ENCODE measurements at regions not wholly inside any gene's neighbourhood (a gene's known extent, or its start where the extent isn't known, plus 50 kb on each side); places are given as distances from the start of the nearest gene placed in this dataset.

DNA sequence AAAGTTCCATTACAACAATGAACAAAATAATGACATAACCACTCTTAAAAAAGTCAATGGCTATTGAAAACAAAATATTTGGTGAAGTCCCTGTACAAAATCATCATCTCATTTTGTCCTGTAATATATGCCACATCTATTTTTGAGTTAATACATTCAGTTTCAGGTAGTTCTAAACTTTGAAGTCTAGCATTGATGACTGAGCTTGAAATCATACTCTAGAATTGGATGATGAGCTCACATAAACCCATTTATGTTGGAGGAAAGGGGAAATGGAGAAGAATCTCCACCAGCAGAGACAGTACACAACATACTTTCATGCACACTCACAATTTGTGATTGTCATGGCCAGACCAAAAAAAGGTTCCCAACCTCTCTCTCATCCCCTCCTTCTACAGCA lies 371.1 kb upstream of the NR3C2 start:
- no peak for DNase-seq (ENCODE audit: low spot score)

DNA sequence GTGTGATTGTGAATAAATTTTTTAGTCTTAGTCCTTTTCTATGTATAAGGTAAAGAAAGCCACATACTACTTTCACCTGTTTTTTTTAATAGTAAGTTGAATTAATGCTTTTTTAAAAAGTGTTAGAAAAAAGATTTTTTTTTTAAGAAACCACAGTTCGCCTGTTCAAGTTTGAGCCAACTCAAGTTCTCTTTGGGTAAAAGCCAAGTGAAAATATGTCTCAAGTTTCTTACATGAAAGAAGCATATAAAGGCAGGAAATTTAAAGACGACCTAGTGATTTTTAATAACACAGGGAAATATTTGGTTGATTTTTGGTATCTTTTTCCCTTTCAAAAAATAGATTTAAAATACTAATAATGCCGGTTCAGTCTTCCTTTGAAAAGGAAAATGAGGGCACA lies 369.9 kb upstream of the NR3C2 start:
- no peak for DNase-seq (ENCODE audit: low spot score)

DNA sequence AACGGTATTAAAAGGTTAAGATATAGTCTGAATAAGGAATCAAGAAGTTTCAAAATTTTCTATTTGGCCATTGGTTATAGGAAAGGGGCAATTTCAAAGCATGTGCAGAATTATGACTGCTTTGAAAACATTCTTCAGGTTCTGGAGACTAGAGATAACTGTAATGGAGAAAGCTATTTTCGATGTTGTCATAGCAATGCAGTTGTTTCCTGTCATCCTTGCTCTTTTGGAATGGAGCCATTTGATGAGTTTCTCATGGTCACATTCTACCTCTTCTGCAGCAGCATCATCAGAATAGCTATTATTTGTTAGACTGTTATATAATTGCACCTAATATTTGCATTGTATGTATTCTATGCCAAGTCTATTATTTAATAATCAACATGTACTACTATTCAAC lies 368.2 kb upstream of the NR3C2 start:
- DNase-seq (ENCODE audit: low spot score), result no peak

DNA sequence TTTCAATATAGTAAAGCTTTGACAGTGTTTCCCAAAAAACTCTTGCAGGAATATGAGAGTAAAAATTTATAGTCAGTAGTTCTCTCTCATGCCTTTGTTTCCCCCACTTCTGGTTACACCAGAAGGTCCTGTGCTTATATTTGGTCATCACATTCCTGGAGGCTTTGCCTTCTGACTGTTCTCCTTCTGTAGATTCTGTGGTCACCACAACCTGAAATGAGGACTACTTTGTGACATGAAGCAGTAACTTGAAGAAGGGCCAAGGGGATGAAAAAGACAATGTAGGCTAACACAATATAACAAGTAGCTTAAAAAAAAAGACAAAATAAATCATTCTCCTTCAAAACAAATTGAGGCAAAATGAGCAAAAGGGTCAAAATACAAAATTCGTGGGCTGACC lies 366.2 kb upstream of the NR3C2 start:
- no peak for DNase-seq (ENCODE audit: low spot score)

DNA sequence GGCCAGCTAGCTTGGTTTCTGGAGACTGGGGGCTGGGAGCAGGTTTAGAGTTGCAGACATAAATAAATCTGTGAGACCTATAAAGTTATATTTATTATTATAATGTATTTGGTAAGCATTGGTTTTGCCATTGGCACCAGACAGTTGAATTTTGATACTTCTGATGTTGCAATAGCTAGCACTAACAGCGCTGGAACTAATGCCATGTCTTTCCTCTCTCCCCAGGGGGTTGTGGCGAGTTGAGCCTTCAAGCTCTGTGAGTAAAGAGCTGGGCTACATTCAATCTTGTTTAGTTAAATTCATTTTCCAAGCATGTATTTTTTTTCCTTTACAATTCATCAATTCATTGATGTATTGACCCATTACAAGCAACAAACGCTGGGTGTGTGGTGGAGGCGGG lies 358.7 kb upstream of the NR3C2 start:
- no peak for DNase-seq (ENCODE audit: low spot score)

DNA sequence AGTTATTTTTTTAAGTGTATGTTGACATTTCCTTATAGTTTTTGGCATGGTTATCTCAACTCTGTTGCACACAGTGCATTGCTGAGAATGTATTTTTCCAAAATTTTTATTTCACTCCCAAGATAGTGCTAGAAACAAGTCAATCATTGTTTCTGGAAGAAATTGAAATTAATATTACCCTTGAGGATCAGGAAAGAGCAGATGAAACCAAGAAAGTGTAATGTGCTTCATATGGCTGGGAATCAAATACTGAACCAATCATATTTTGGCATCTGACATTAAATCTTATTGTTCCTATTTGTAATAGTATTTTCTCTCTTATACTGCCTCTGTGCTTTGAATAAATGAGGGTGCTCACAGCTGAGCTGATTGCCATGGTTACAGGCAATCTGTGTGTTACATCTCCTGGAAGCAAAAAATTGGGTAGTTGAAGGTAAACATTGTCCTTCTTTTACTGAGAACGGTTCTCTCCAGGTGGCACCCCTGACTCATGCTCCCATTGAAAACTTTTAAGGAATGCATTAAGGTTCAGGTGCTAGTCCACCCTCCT lies 358.2 kb upstream of the NR3C2 start:
- no peak for DNase-seq (ENCODE audit: low spot score)

DNA sequence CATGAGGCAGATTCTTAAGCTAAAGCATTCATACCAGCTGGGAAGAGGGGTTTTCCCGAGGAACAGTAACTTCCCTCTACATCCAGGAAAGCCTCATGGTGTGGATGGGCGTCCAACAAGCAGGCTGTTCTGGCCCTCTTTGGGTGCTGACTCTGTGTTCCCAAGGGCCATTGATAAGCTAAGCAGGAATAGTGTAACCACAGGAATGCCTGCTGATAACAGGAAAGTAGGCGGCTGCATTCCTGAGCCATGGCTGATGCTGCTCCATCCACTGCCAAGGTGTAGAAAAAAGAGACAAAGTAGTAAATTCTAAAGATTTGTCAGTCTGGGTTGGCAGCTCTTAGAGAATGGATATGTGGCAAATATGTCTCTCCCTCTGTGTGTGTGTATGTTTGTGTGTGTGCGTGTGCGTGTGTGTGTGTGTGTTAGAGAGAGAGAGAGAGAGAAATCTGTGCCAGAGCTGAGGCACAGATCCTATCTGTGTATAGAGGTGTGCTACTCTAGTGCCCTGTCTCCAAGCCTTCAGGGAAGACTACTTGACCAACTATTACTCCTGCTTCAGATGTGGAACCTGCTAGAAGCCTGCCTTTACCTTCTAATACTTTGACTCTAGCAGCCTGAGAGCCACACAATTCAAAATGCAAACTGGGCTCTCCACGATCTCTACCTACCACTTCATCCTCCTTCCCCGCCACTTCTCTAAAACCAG lies 353.1 kb upstream of the NR3C2 start:
- no peak for DNase-seq (ENCODE audit: low spot score)

DNA sequence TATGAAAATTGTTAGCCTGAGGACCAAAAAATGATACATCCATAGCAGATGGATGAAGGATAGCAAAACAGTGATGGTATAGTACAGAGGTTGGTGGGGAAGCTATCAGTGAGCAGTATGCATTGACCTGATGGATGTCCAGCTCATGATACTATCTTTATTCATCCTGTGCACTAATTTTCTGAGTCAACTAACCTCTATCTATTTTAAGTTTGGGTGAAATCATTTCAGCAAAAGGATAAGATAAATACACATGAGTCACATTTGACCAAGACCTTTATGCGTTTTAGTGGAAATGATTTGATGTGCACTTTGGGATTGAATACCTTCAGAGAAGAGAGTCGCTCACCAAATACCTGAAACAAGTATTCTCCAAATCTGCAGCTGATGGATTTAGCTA lies 351.0 kb upstream of the NR3C2 start:
- no peak for DNase-seq (ENCODE audit: low spot score)

DNA sequence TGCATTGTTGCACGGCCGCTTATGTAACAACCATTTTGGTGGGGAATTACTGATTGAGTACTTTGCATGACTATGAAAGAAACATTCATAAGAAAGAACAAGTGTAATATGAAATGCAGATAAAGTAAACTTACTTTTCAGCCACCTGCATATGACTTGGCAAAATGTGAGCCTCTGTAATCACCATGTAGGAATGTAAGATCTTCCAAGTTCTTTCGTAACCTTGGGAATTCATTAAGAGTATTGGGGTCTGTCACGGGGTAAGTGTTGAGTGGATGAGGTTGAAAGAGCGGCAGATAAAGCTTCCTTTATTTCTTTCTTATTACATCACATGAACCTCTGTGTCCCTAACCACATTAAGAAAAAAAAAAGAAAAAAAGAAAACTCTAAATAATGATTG lies 348.5 kb upstream of the NR3C2 start:
- DNase-seq (ENCODE audit: low spot score), result no peak

DNA sequence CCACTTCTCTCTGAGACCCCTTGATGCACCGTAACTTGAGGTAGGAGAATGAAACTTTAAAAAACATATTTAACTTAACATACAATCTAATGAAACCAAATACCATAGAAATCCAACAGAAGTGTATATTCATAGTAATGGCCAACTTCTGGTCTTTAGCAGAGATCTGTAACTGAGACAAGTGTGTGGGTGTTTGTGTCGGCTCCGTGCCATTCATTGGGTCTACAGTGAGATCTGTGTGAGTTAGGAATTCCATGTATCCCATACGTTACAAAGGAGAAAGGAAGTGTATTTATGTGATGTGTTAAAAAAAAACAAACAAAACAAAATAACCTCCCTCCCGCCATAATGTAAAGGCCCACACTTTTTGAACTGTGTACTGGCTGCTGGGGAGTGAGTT lies 348.0 kb upstream of the NR3C2 start:
- no peak for DNase-seq (ENCODE audit: low spot score)

DNA sequence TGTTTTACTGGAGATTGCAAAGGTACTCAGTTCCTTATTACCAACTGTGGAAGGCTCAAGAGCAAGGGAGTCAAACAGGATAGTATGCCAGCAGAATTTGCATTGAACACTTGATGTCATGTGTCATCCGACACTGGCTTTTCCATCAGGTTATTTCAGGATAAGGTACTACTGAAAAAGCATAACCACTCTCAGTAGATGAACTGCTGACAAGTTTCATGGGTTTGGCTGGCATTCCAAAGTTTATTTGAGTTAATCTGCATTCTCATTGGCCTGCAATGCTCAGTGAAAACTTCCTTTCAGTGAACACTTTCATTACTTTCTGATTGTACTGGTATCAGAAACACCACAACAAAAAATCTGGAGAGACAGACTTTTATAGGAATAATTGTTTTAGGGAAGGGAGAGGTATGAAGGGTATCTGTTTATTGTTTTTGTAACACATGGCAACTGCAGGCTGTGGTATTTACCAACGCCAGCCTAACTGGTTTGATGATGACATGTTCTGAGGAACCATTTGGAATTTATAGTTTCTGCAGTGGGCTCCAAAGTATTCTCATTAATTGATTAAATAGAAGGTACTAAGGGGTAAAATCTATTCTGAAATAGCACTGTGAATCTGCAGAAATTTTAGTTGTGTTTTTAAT lies 345.7 kb upstream of the NR3C2 start:
- no peak for DNase-seq (ENCODE audit: low spot score)

DNA sequence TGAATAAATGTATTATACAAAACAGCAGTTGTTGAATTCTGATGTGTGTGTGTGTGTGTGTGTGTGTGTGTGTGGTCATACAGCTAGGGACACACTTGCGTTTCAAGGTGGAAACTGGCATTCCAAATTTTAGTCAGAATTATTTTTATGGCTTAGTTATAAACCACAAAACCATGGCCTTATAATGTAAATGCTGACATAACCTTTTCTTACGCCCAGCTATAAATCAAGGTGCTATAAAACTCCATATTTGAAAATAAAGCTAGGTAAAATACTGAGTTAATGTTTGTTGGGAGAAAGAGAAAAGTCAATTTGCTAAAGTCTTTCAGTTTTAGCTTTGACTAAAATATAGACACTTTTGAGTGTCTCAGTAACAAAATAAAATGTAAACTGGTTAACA lies 345.1 kb upstream of the NR3C2 start:
- no peak for DNase-seq (ENCODE audit: low spot score)

DNA sequence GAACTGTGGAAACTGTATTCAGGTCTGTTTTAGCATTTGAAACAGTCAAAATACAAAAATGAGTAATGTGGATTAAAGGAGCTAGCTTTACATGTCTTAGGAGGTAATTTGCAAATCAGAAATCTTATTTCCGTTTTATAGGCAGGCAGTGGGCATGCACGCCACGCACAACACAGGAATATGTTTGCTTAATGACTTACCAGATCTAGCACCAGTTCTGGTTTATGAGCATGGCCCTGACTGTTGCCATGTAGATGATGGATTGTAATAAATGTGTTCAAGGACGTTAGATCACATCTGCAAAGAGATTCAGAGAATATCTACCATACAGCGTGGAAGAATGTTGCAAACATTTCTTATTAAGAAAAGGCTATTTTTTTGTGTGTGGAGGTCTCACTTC lies 344.5 kb upstream of the NR3C2 start:
- DNase-seq (ENCODE audit: low spot score), result no peak

DNA sequence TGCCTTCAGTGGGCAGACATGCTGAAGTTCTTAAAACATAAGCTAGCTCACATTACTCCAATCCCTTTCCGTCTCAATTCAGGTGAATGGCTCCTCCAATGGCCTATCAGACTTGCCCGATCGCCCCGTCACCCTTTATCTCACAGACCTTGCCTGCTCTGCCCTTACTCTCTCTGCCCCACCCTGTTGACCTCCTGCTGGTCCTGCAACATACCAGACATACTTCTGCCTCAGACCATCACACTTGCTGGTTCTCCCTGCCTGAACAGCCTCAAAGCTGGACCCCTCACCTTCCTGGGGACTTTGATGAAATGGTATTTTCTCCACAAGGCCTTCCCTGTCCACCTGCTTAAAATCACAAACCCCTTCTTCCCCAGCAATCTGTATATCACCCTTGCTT lies 340.1 kb upstream of the NR3C2 start:
- no peak for DNase-seq (ENCODE audit: low spot score)

DNA sequence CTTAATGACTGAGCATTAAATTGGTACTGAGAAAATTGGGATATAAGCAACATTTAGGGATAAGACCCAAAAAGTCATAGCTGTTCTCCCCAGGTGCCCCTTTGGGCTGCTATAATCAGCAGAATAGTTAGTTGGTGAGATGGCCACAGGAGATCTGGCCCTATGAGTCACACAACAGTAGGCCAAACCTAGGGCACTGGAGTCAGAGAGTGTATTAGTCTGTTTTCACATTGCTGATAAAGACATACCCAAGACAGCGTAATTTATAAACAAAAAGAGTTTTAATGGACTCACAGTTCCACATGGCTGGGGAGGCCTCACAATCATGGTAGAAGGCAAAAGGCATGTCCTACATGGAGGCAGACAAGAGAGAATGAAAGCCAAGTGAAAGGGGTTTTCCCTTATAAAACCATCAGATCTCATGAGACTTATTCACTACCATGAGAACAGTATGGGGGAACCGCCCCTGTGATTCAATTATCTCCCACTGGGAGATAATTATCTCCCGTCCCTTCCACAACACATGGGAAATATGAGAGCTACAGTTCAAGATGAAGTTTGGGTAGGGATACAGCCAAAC lies 338.3 kb upstream of the NR3C2 start:
- no peak for DNase-seq (ENCODE audit: low spot score)

DNA sequence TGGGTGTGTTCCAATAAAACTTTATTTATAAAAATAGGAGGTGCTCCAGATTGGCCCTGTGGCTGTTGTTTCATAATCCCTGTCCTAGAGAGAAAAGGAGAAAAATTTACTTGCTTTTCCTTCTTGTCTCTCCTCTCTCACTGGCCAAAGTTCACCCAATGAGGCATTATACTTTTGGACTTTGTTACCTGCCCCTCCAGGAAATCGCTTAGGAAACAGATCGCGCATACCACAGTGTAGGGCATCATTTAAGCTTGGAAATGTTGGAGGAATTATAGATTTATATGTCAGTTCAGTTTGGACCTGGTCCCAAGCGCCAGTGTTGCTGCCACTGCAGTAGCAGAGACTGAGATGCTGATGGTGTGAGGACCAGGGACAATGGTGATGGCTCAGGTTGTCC lies 337.6 kb upstream of the NR3C2 start:
- DNase-seq (ENCODE audit: low spot score), result no peak

DNA sequence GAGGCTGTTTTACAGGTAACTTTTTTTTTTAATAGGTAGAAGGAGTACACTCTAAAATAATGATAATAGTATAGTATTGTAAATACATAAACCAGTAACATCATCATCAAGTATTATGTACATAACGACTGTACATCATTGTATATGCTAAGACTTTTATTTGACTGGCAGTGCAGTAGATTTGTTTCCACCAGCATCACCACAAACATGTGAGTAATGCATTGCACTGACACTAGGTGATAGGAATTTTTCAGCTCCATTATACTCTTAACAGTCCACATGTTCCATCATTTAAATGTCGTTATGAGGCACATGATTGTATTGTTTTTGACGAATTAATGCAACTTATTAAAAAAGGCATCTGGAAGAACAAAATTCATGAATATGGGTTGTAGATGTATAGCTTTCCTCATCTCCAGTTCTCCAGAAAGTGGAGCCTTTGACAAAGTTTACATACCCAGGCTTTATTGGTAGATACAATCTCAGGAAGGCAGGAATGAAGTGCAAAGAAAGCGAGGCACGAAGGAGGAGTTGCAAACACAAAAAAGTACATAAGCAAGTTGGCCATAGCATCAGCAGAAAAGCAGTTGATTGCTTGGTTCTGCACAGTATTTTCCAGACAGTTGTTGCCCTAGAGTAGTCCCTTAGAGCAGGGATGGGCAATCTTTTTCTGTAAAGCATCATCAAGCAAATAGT lies 336.9 kb upstream of the NR3C2 start:
- no peak for DNase-seq (ENCODE audit: low spot score)

DNA sequence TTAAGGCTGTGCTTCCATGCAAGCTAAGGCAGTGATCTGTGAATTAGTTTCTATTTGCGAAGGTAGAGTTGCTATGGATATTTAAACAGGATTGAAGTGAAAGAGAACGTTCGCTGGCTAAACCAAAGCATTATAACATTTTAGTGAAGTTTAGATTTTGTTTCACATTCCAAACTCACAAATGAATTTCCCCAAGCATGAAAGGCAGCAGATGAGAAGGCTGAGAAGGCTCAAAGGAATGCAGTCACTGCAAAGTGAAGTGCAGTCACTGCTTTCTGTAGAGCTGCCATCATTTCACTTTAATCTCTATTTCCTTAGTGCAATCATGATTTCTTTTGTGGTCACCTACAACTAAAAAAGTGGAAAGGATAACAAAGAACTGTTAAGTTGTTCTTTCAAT lies 334.7 kb upstream of the NR3C2 start:
- no peak for DNase-seq (ENCODE audit: low spot score)

DNA sequence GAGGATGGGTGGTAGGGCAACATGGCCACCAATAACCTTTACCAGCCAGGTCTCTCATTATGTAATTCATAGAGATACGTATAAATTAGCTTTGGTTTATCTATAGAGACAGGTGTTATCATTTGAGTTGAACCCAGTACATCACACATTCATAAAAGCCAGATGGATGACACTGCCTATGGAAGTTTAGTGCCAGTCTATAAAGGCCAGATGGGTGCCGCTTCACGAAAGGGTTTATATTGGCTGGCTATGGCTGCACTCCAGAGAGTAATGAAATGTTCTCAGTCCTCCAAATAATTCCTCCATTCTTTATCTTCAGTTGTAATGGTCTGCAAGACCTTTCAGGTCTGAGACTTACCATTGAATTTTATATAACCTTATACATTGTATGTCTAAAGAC lies 331.9 kb upstream of the NR3C2 start:
- DNase-seq (ENCODE audit: low spot score), result no peak

DNA sequence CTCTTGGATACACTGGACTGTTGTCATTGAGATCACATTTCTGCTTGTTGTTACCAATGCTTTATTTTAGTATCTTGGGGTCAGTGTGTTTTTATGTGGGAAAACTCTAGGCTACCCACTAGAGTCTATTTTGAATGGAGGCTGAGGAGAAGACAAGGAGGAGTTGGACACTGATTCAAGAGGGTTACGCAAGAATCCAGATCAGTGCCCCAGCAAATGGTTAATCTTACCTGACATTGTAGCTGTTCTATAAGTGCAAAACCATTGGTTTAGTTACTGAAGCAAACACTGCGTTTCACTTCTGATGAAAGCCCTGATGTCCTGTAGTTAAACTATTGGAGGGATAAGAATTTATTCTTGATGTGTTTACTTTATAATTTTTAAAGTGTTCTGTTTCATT lies 331.1 kb upstream of the NR3C2 start:
- DNase-seq (ENCODE audit: low spot score), result no peak

DNA sequence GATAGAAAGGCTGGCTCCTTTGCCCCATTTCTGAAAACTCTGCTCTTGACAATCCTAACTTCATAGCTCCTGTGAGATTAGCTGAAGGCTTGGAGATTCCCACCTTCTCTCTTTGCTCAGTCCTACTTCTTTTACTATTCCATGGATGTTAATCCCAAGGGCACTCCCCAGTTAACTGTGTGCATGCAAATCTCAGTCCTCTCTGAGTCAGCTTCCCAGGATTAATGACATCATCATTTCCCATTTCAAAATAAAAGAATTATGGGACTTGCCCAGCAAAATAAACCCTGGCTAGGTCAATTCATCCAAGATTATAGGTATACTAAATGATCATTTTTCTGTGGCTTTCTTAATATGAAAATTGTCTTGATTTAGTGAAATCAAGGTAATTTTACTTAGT lies 328.6 kb upstream of the NR3C2 start:
- no peak for DNase-seq (ENCODE audit: low spot score)

DNA sequence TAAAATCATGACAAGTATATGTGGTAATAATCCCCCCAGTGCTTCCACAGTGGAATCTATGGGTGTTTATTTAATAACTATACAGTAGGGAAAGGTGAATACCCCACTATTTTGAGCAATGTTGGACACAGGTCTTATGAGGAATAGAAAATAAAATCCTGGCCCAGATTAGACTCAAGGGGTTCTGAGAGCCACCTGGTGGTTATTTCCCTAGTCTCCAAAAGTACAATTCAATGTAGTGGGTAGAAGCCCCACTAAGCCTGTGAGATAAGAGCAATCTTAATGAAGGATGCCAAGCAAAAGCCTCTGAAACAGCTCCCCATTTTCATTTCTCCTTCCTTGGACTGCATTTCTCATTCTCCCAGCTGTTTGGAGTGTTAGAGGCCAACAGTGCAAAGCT lies 328.2 kb upstream of the NR3C2 start:
- no peak for DNase-seq (ENCODE audit: low spot score)

DNA sequence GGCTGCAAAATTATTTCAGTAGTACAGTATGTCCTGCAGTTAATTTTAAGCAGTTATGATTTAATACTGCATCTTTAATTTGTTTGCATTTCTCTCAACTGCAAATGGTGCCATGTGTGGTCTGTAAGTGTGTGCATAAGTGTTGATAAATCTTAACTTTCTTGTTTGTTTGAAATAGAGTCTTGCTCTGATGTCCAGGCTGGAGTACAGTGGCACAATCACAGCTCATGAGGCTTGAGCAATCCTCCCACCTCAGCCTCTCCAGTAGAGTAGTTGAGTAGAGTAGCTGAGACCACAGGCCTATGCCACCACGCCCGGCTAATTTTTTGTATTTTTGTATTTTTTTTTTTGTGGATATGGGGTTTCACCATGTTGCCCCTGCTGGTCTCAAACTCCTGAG lies 322.5 kb upstream of the NR3C2 start:
- DNase-seq (ENCODE audit: low spot score), result no peak
